HepG2 (cell line): ENCODE measurements at regions not wholly inside any gene's neighbourhood (a gene's known extent, or its start where the extent isn't known, plus 50 kb on each side); places are given as distances from the start of the nearest gene placed in this dataset.

Experiments used
- ATAC-seq: fragments of 200-7000 bp; cut with Tn5 transposase; 3 replicates; pipeline ENCODE4 v1.9.1; 2020; ENCODE audit warnings: mild to moderate bottlenecking, moderate library complexity
- BruUV-seq: library from RNA; stranded (reverse); fragments of 400-500 nt; replicated peaks from 2 replicates; lab custom pipeline; 2021; lab: Mats Ljungman, UMichigan
- CTCF ChIA-PET: fragments of 300-600 bp; formaldehyde crosslinking; extraction: SDS; loops from one replicate; lab custom pipeline; 2021; ENCODE audit warnings: low total read pairs, inconsistent platforms, low intra/inter-chr PET ratio; lab: Yijun Ruan, JAX
- POLR2A ChIA-PET: fragments of 350-600 bp; sonication (Branson Sonifier 250); formaldehyde crosslinking; loops from one replicate; lab custom pipeline; 2020; ENCODE audit warnings: antibody characterized with exemption, inconsistent platforms; lab: Yijun Ruan, JAX
- DNase-seq: peaks from one replicate; pipeline ENCODE4 v3.0.0-alpha.2; 2015; ENCODE audit warnings: low spot score
- FAIRE-seq: peaks from 3 replicates; lab custom pipeline; 2011; peaks lifted over from hg19 to GRCh38; lab: Jason Lieb, UNC
- H2AFZ ChIP-seq: one replicate; pipeline ENCODE4 v1.6.1; 2011; ENCODE audit warnings: low read length, inconsistent platforms
- H3K27ac ChIP-seq: fragments of 300-600 bp; 3 replicates; pipeline ENCODE4 v1.8.0; 2011; ENCODE audit warnings: mixed run types, mild to moderate bottlenecking, mixed read lengths, low read length, inconsistent platforms; ENCODE audit not compliant: insufficient read depth; ENCODE audit errors: extremely low read length
- H3K27me3 ChIP-seq, 2 experiments: fragments of 200-600 bp in 1 of 2; 2 replicates in 1 of 2; 3 replicates in 1 of 2; pipeline versions ENCODE4 v1.6.0 to v1.8.0; 2011; ENCODE audit warnings: low read length in 2 of 2, mild to moderate bottlenecking in 2 of 2, moderate library complexity in 2 of 2, inconsistent platforms in 1 of 2; ENCODE audit not compliant: insufficient read depth in 2 of 2, control insufficient read depth in 1 of 2
- H3K36me3 ChIP-seq, 2 experiments: fragments of 200-600 bp in 1 of 2; replicated peaks in 1 of 2; 2 replicates in 1 of 2; 3 replicates in 1 of 2; pipeline versions ENCODE4 v1.5.1 to v1.8.0; 2011; ENCODE audit warnings: low read length in 2 of 2, inconsistent platforms in 1 of 2; ENCODE audit not compliant: insufficient read depth in 2 of 2, control insufficient read depth in 1 of 2
- H3K4me1 ChIP-seq: 2 replicates; pipeline ENCODE4 v1.5.1; 2012; ENCODE audit warnings: low read length, inconsistent platforms; ENCODE audit not compliant: insufficient read depth
- H3K4me2 ChIP-seq: 2 replicates; pipeline ENCODE4 v1.6.0; 2011; ENCODE audit warnings: low read depth, low read length, inconsistent platforms
- H3K4me3 ChIP-seq, 3 experiments: fragments of 200-600 bp in 1 of 3; sonication (generic), shearing (Covaris generic) in 1 of 3; replicated peaks in 1 of 3; 2 replicates each; pipeline ENCODE4 v1.5.1; 2011 to 2016; ENCODE audit warnings: low read length in 3 of 3, inconsistent platforms in 2 of 3, low read depth in 2 of 3, mild to moderate bottlenecking in 2 of 3, control low read depth in 1 of 3, mixed read lengths in 1 of 3; ENCODE audit not compliant: insufficient read depth in 1 of 3
- H3K79me2 ChIP-seq: one replicate; pipeline ENCODE4 v1.6.1; 2011; ENCODE audit warnings: low read length, inconsistent platforms; ENCODE audit not compliant: insufficient read depth
- H3K9ac ChIP-seq: 2 replicates; pipeline ENCODE4 v1.6.0; 2011; ENCODE audit warnings: mild to moderate bottlenecking, low read depth, low read length, inconsistent platforms; ENCODE audit not compliant: insufficient read depth
- H3K9me3 ChIP-seq: 2 replicates; pipeline ENCODE4 v1.5.1; 2012; ENCODE audit warnings: mild to moderate bottlenecking, low read length
- H4K20me1 ChIP-seq: 2 replicates; pipeline ENCODE4 v1.6.0; 2011; ENCODE audit warnings: inconsistent platforms, mild to moderate bottlenecking, low read length, moderate library complexity; ENCODE audit not compliant: insufficient read depth
- CEBPG ChIP-seq: IDR thresholded peaks from 2 replicates; pipeline ENCODE4 v1.6.1; 2016
- CEBPZ ChIP-seq: IDR thresholded peaks from 2 replicates; pipeline ENCODE4 v1.6.1; 2012; ENCODE audit warnings: low read length, improper control_type of control experiment
- ELK4 ChIP-seq: sonication (generic); formaldehyde crosslinking; IDR thresholded peaks from 2 replicates; pipeline ENCODE4 v1.9.0; 2021; ENCODE audit warnings: missing genetic modification reagents, borderline replicate concordance
- HHEX ChIP-seq: IDR thresholded peaks from 2 replicates; pipeline ENCODE4 v1.6.1; 2016; ENCODE audit warnings: control low read depth
- HMG20B ChIP-seq: conservative IDR thresholded peaks from 2 replicates; pipeline ENCODE4 v1.6.1; 2016; ENCODE audit warnings: missing genetic modification reagents, missing compliant biosample characterization
- HOXA5 ChIP-seq: sonication (generic); formaldehyde crosslinking; IDR thresholded peaks from 2 replicates; pipeline ENCODE4 v1.4.0; 2020; ENCODE audit warnings: missing genetic modification reagents
- NONO ChIP-seq, 2 experiments: fragments of 450-650 bp in 1 of 2; sonication (generic) in 1 of 2; formaldehyde crosslinking in 1 of 2; IDR thresholded peaks in 1 of 2; conservative IDR thresholded peaks in 1 of 2; 2 replicates each; pipeline versions ENCODE4 v1.6.1 to v1.8.0; 2017 to 2022; ENCODE audit warnings: mild to moderate bottlenecking in 1 of 2, missing genetic modification reagents in 1 of 2, moderate library complexity in 1 of 2
- SP2 ChIP-seq: sonication (generic); formaldehyde crosslinking; IDR thresholded peaks from 2 replicates; pipeline ENCODE4 v1.5.1; 2020; ENCODE audit warnings: mild to moderate bottlenecking, missing genetic modification reagents
- TBX3 ChIP-seq: fragments of 450-650 bp; IDR thresholded peaks from 2 replicates; pipeline ENCODE4 v1.6.1; 2017; ENCODE audit warnings: antibody characterized with exemption, mild to moderate bottlenecking, inconsistent platforms, borderline replicate concordance
- ZNF205 ChIP-seq: IDR thresholded peaks from 2 replicates; pipeline ENCODE4 v1.6.1; 2018; ENCODE audit warnings: missing biosample characterization, missing genetic modification reagents
- ZNF274 ChIP-seq: sonication (generic); formaldehyde crosslinking; IDR thresholded peaks from 2 replicates; pipeline ENCODE4 v1.5.1; 2020; ENCODE audit warnings: mild to moderate bottlenecking, missing genetic modification reagents
- ZNF383 ChIP-seq: sonication (generic); formaldehyde crosslinking; IDR thresholded peaks from 2 replicates; pipeline ENCODE4 v1.4.0; 2020; ENCODE audit warnings: missing genetic modification reagents, mild to moderate bottlenecking, borderline replicate concordance
- ZNF678 ChIP-seq: sonication (generic); formaldehyde crosslinking; IDR thresholded peaks from 2 replicates; pipeline ENCODE4 v1.4.0; 2020; ENCODE audit warnings: mild to moderate bottlenecking, missing genetic modification reagents
- ZNF747 ChIP-seq: sonication (generic); formaldehyde crosslinking; IDR thresholded peaks from 2 replicates; pipeline ENCODE4 v1.8.1; 2023; ENCODE audit warnings: missing genetic modification reagents, mild to moderate bottlenecking, borderline replicate concordance
- ZNF780A ChIP-seq: sonication (generic); formaldehyde crosslinking; IDR thresholded peaks from 2 replicates; pipeline ENCODE4 v1.8.0; 2022; ENCODE audit warnings: mild to moderate bottlenecking, missing genetic modification reagents, moderate library complexity
- WGBS: methylation state at CpG from one replicate; pipeline ENCODE4 v1.1.6; 2017; ENCODE audit warnings: low lambda C conversion rate; 5-methylcytosine and 5-hydroxymethylcytosine counted together
- in situ Hi-C: cut with HindIII; loops from 2 replicates; pipeline ENCODE4 v1.10.0; 2017; ENCODE audit warnings: low pct_unique_long_range_greater_than_20kb; ENCODE audit not compliant: extremely low pct_ligation_motif_present
- intact Hi-C: fragments of 100-400 bp; cut with micrococcal nuclease; formaldehyde crosslinking; loops from one replicate; pipeline ENCODE4 v1.10.0; 2022; ENCODE audit not compliant: unreplicated experiment

- Histone ChIP-seq H4K20me1 (no peaks in the 10 kb centered on the region), H3K4me3 (no peak overlapping the region), H3K9me3 (no peaks in the 10 kb centered on the region; the same call in 1 of the 2 replicates), H3K36me3 (no peaks in the 10 kb centered on the region)
- POLR2A ChIA-PET, result no interaction called here
- in situ Hi-C loops, result no loop called here
- intact Hi-C loops, result no loop called here
- TF ChIP-seq ZNF780A (CRISPR knock-in tag), result no peak
- TF ChIP-seq ZNF747 (CRISPR knock-in tag), result no peak
- no peak for TF ChIP-seq ZNF274 (CRISPR knock-in tag)
- TF ChIP-seq HHEX, result no peak
- TF ChIP-seq HOXA5 (CRISPR knock-in tag), result no peak
- TF ChIP-seq CEBPG (CRISPR knock-in tag), result no peak
- TF ChIP-seq TBX3, result no peak
- no peak for TF ChIP-seq NONO (IDR thresholded peaks at IDR 0.05)
- no peak for TF ChIP-seq NONO (CRISPR knock-in tag; conservative IDR thresholded peaks at IDR 0.05)
- no peak for TF ChIP-seq CEBPZ
- TF ChIP-seq HMG20B (CRISPR knock-in tag), result no peak
- no peak for TF ChIP-seq ELK4 (CRISPR knock-in tag)
- no peak for TF ChIP-seq ZNF678 (CRISPR knock-in tag)
- no peak for TF ChIP-seq SP2 (CRISPR knock-in tag)
- TF ChIP-seq ZNF205 (CRISPR knock-in tag), result no peak
- TF ChIP-seq ZNF383 (CRISPR knock-in tag), result no peak
- TF ChIP-seq, all 625 proteins: peak for 0
- 47% methylated on average over 2 of the region's 2 CpGs for WGBS
- Histone ChIP-seq H3K79me2 (no peaks in the 10 kb centered on the region), H3K4me1 (no peaks in the 10 kb centered on the region), H3K27me3 (no peaks in the 10 kb centered on the region), H3K4me2 (no peak overlapping the region), H3K27ac (no peak overlapping the region), H2AFZ (no peak overlapping the region), H3K9ac (no peak overlapping the region)
- BruUV-seq, result no TSS peak
- FAIRE-seq, result no peak
- CTCF ChIA-PET, result no interaction called here
- no peak for ATAC-seq
- no peak for DNase-seq
Observed at GRCh38 chr11:91187314-91187713, 964.5 kb upstream of the CHORDC1 start.
